HG03097 (cell line): ENCODE measurements at regions not wholly inside any gene's neighbourhood (a gene's known extent, or its start where the extent isn't known, plus 50 kb on each side); places are given as distances from the start of the nearest gene placed in this dataset.

Experiments used
- ATAC-seq: cut with Tn5 transposase; IDR thresholded peaks from one replicate; pipeline ENCODE4 v1.9.1; 2021; ENCODE audit not compliant: unreplicated experiment, low FRiP score

DNA sequence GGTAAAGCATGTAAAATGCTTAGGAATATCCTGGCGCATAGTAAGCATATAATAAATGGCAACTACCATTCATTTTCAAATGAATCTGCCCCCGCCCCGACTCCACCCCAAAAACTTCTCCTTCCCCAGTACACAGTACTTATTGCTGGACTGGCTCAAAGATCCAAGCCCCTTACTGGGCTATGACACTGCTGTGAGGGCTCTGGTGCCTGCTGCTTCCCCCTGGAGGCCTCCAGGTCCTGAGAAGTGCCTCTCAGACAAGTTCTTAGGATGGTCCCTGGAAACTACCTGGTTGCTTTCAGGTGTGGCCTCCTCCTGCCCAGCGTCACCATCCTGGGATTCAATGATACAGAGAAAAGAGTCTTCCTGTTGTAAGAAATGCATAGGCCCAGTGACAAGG lies 190.6 kb upstream of the NTM start:
- ATAC-seq, result no peak

- no peak for ATAC-seq
These were observed 184.5 kb upstream of the NTM start for GRCh38 chr11:131185915-131186314.

DNA sequence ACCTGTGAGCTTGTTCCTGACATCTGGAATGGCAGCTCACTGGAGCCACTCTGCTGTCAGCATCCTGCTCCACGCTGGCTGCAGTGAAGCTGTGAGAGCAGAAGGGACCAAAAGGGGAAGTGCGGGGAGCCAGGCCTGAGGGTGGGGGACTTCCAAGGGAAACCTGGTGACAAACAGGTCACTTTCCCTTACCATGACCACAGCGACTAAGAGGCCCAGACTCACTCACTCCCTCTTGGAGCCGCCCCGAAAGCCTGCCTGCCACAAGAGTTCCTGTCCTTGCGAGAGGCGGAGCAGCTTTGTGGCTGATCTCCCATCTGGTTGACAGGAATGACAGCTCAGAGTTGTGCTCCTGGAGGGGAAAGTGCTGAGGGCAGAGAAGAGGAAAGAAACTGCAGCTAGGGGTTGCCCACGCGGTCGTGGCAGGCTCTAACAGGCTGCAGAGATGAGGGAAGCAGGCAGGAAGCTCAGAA lies 183.8 kb upstream of the NTM start:
- ATAC-seq, result peak; percentile 94

GRCh38 chr11:131190446-131190845 lies 180.0 kb upstream of the NTM start:
- ATAC-seq, result no peak

- no peak for ATAC-seq
These were observed 178.8 kb upstream of the NTM start for GRCh38 chr11:131191606-131192005.

- ATAC-seq, result no peak
These were observed 177.8 kb upstream of the NTM start for GRCh38 chr11:131192628-131193027.

DNA sequence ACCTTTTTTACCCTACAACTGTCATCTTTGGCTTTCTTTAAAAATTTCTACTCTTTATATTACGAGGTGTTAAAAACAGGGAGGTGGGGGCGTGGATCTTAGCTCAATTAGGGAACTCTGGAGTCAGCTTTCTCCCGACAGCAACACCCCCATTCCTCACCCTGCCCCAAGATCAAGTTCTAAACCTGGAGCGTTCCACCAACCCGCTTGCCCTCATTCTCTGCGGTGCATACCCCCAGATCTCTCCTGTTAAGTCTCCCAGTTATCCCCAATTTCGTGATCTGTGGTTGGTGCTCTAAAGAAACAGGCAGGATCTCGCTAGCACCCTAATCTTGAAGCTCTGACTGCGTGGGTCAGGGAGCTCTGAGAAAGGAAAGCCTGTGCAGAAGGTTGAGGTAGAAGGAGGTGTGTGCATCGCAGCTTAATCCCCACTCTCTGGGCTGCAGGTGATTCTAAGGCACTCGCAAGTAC lies 177.3 kb upstream of the NTM start:
- no peak for ATAC-seq

DNA sequence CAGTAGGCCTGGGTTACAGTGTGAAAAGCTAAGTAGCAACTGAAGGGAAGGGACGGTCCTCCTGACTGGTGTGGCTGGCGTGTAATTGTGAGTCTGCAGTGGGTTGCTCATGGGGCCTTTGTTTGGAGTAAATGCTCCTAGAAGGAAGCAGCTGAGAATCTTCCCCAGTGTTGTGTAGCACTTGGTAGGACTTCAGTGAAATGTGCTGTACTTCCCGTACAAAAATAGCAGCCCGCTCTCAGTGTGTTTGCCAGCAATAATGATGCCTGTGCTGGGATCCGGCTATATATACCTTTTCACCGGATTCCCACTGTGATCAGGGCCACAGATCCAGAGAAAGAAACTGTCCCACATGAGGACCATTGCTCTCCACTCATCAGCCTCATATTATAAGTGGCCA lies 175.7 kb upstream of the NTM start:
- ATAC-seq, result no peak

GRCh38 chr11:131195661-131196517 lies 174.5 kb upstream of the NTM start:
- ATAC-seq, result no peak

DNA sequence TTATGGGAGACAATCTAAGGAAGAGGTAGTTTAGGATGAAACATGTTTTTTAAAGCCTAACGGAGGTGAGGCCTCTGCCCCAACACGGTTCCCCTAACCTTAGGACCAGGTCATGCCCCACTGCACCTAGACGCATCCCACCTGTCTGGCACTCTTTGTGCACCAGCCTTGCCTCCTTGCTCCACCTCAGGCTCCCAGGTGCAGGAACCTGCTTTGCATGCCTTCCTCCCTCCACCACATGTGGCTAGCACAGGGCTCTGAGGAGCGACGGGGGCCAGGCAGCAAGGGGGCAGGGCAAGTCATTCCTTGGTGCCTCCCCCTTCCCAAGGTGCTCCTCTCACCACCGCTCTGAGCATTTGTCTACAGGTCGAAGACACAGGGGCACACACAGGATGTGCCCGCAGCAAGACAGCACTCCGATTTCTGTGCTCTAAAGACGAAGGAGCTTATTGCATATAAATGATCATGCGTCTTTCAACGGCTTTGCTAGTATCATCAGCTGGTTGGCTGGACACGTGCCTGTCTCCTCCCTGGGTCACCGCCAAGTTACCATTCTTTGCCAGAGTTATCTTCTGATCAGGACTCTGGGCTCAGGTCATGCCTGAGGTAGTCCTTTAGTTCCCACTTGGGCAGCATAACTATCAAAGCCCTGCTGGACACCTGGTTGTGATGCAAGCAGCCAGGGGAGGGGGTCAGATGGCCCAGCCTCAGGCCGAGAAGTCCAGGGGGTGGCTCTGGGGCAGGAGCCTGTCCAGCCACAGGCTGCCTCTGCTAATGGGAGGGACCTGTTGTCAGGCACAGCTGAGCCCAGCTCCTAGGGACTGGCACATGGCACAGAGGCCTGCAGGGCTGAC lies 172.0 kb upstream of the NTM start:
- ATAC-seq, result no peak

GRCh38 chr11:131199015-131199280 lies 171.5 kb upstream of the NTM start:
- ATAC-seq, result no peak

- ATAC-seq, result no peak
These were observed 168.7 kb upstream of the NTM start for GRCh38 chr11:131201674-131202073.

DNA sequence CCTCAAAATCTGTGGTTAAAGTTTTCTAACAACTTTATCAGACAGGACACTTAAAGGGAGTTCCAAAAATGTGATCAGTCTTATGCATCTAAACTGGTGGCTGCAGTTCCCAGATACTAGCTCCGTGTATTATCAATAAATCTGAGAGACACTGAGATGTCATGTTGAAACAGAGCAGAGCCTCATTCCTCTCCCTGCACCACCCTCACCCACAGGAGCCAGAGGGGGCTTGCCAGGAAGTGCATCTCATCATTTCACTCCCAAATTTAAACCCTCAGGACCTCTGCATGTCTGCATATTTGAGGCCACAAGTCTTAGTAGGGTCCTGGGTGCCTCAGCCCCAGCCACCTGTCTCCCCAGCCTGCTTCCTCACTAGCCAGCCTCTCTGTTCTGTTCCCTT lies 167.4 kb upstream of the NTM start:
- no peak for ATAC-seq

DNA sequence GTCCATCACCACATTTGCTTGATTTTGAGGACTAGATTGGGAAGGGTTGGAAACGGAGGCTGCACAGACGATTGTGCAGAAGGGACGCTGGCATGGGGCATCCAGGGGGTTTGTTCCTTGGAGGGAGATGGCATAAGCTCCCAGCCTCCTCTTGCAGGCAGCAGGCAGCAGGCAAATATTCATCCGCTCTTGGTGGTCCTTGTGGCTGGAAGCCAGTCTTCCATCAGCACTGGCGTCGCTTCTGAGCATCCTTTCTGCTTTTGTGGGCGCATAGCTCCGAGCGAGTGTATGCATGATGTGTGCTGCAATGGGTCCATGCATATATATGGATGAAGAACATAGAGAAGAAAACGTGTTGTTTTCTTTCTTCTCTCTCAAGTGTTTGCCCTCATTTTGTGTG lies 166.1 kb upstream of the NTM start:
- ATAC-seq, result no peak

DNA sequence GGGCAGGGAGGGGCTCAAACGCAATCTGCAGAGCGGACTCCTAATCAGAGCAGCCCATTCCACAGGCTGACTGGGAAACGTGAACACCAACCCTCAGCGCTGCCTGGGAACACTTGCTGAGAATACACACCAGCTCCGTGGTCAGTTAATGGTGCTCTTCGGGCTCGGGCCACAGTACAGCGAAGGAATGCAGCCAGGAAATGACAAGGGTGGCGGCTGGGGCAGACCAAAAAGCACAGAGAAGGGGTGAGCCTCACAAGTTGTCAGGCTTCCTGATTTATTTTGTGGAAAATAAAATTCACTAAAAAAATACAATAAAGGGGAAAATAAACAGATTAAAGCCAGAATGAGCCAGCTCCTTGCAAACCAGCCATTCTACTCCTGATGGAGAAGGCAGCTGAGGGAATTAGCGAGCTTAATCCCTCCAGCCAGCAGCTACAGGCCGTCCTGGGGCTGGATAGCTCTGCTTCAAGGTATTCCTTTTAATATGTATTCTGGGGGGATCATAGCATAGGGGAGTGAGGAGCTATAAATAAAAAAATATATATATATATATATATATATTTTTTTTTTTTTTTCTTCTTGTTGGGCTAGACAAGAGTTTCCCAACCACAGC lies 165.5 kb upstream of the NTM start:
- ATAC-seq, result no peak

DNA sequence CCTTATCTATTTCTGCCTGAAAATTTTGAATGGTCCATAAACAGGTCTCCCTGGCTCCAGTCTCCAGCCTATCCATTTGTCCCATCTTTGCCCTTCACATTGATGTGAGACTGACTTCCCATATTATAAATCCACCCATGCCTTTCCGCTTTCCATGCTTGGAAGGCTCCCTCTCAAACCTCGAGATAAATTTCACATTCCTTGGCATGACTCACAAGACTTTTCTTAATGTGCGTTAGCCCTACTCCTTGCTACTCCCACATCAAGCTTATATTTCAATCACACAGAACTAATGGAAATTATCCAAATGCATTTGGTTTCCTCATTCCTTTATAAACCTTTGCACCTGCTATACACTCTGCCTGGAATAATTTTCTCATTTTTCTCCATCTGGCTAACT lies 163.7 kb upstream of the NTM start:
- no peak for ATAC-seq

DNA sequence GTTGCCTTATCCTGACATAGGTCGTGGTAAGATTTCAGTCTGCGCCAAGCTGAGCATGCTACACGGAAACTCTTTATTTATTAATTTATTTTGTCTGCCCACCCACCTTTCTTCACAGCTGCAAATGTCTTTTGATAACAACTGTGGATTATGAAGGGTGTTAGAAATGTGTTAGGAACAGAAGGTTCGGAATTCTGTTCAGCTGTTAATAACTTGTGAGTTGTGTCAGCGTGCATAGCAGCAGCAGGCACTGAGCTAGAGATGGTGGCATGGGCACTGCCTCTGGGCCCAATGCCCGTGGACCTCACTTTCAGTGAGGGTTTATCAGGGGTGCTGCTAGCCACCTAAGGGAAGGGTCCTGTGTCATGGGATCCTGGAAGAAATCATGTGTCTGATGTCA lies 162.5 kb upstream of the NTM start:
- ATAC-seq, result no peak

DNA sequence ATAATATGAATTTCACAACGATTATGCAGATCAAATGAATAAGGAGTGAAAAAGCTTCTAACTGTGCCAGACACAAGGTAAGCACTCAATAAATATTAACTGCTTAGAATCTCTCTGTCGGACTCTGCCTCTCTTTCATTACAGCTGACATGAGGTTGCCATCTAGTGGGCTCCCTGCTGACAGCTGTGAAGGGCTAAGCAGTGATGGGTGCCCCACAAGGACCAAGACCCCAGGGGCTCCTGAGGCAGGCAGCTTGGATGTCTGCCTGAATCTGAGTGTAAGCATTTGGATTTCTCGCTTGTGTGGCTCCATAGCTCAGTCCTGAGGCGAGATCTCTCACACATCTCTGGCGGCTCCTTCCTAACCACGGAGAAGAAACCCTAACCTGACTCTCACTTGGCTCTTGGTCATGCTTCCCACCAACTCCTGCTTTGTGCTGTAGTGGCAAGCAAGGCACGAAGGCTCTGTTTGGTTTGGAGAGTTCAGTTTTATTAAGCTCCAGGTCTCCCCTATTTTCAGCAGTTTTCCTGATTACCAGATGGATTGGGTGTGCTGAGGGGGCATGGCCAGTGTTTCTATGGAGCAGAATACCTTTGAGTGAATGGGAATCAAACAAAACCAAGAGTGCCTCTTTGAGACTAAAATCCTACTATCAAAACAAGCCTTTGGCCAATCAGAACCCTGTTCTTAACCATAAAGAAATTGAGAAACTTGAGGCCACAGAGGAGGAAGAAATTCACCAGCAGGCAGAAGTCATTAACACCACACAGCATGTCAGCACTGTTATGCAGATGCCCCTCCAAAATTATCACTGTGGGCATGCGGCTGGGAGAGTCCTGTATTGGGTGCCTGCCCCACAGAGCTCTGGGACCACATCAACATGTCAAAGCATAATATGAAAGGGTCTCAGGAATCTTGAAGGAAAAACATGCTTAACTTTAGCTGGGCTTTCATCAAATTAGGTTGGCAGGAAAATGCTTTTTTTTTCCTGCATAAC lies 152.8 kb upstream of the NTM start:
- no peak for ATAC-seq

GRCh38 chr11:131218542-131218941 lies 151.9 kb upstream of the NTM start:
- ATAC-seq, result no peak

GRCh38 chr11:131219646-131220045 lies 150.8 kb upstream of the NTM start:
- ATAC-seq, result no peak
